Stimulated activated CD8-positive, alpha-beta memory T cell treated with anti-CD3 and anti-CD28 coated beads, Interleukin-12 subunit alpha, Interleukin-12 subunit beta, amount 100 ng/mL, for 1 hour (primary cell): ENCODE measurements at regions not wholly inside any gene's neighbourhood (a gene's known extent, or its start where the extent isn't known, plus 50 kb on each side); places are given as distances from the start of the nearest gene placed in this dataset.
"Not testable (repeated sequence)": the region's sequence is repeated elsewhere in the genome, so short reads cannot be mapped to it uniquely, and the experiment has no call there.

Experiments used
- DNase-seq: peaks from one replicate; pipeline ENCODE4 v3.0.0-alpha.2; 2020; ENCODE audit warnings: low read depth

DNA sequence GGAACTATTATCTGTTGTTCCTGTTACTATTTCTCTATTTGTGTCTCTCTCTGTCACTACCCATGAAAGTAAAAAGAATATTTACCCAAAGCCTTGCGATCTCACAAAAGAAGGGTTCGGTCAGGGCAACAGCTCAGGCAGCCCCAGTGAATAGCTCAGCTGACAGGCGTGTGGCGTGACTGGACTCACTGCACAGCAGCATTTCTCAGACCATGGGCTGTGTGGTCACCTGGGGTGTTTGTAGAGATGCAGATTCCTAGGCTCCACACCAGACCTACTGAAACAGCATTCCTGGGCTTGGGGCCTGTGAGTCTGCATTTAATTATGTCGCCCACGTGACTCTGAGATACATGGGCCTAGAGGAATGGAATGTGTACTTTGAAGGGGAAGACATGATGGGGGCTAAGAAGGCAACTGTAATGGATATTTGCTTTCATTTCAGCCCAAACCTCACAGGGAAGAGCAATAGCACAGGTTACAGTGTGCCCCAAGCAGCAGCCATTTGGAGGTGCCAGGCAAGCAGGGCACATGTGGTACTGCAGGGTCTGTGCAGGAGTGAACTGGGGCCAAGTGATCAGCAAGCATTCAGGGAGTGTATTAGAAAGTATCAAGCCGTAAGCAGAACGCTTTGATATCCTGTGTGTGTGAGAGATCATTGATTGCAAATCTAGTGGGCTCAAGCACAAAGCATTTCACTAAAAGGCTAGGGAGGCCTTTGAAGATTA lies 90.4 kb upstream of the RBMS1 start:
- no peak for DNase-seq

DNA sequence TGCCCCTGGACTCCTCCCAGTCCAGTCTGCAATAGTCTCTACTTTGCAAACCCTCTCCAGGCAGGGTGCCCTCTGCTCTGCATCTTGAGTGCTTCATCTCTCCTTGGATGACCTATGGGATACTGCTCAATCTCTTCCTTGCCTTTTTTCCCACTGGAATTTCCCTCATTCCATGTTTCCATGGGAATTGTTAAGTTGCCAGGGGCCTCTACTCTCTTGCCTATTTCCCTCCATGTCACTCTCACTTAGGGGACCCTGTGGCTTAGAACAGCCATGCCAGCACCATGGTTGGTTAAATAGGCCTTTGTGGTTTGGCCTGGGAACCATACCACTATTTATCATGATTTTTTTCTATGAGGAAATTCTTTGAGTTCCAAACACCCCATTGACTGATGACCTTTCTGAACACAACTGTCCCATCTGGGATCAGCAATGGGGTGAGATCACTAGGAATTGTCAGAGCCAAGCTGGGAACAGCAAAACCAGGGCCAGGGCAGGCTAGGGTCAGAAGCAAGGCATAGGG lies 91.4 kb upstream of the RBMS1 start:
- DNase-seq = no peak

DNA sequence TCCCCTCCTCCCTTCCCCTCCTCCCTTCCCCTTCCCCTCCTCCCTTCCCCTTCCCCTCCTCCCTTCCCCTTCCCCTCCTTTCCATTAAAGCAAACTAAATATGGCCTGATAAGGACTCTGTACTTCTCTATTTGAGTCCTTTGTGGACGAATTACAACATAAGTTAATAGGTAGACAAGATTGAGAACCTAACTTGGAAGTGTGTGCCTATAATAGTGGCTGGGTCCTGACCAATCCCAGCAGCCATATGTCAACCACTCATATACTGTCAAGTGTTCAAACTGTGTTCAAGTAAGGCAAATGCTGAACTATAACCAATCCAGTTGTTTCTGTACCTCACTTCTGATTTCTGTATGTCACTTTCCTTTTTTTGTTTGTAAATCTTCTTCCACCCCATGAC lies 97.1 kb upstream of the RBMS1 start:
- DNase-seq = no peak

DNA sequence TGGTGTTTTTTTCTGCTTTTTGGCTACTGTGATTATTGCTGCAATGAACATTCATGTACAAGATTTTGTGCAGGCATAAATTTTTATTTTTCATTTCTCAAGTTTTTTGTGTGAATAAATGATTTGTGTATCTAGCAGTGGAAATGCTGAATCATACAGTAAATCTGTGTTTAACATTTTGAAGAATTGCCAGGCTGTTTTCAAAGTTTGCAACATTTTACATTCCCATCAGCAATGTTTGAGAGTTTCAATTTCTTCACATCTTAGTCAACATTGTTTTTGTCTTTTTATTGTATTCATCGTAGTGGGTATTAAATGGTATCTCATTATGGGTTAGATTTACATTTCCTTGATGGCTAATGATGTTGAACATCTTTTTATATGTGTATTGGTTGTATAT lies 98.8 kb upstream of the RBMS1 start:
- no peak for DNase-seq

DNA sequence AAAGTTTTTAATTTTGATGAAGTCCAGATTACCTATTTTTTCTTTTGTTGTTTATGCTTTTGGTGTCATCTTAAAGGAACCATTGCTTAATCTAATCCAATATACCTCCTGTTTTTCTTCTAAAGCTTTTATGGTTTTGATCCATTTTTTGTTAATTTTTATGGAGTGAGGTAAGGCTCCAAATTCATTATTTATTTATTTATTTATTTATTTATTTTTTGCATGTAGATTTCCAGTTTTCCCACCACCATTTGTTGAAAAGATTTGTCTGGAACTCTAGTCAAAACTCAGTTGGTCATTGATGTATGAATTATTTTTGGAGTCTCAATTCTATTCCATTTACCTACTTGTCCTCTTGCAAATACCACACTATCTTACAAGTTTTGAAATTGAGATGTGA lies 99.4 kb upstream of the RBMS1 start:
- DNase-seq = no peak

DNA sequence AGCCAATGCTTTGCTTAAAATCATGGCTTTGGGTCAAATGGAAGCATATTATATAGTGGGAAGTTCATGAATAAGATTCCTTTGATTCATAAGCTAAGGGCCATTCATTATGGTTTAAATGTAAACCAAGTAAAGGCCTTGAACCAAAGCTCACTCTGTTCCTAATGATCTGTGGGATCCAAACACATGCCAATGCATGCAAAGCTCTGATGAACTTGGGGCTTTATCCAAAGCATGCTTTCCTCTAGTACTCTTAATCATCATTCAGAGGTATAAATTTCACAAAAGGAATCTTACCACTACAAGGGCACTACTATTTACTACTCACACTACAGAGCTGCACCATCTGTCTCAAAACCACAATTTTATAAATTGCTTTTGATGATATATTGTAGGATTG lies 102.8 kb upstream of the RBMS1 start:
- no peak for DNase-seq

DNA sequence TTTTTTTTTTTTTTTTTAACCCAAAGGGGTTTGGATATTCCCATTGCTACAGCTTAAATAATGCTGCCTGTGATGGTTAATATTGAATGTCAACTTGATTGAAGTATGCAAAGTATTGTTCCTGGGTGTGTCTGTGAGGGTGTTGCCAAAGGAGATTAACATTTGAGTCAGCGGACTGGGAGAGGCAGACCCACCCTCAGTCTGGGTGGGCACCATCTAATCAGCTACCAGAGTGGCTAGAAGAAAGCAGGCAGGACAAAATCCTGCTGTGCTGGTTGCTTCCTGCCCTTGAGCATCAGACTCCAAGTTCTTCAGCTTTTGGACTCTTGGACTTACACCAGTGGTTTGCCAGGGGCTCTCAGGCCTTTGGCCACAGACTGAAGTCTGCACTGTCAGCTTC lies 106.8 kb upstream of the RBMS1 start:
- DNase-seq = not testable (repeated sequence)

DNA sequence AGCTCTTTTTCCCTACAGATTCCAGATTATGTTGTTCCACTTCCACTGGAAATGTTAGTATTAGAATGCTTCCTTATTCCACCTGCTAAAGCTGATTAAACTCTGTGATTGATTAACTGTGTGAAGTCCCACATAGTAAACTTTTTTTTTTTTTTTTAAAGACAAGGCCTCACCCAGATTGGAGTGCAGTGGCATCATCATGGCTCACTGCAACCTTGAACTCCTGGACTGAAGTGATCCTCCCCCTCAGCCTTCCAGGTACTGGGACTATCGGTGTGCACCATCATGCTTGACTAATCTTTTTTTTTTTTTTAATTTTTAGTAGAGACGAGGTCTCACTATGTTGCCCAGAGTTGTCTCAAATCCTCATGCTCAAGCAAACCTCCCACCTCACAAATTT lies 108.5 kb upstream of the RBMS1 start:
- no peak for DNase-seq

DNA sequence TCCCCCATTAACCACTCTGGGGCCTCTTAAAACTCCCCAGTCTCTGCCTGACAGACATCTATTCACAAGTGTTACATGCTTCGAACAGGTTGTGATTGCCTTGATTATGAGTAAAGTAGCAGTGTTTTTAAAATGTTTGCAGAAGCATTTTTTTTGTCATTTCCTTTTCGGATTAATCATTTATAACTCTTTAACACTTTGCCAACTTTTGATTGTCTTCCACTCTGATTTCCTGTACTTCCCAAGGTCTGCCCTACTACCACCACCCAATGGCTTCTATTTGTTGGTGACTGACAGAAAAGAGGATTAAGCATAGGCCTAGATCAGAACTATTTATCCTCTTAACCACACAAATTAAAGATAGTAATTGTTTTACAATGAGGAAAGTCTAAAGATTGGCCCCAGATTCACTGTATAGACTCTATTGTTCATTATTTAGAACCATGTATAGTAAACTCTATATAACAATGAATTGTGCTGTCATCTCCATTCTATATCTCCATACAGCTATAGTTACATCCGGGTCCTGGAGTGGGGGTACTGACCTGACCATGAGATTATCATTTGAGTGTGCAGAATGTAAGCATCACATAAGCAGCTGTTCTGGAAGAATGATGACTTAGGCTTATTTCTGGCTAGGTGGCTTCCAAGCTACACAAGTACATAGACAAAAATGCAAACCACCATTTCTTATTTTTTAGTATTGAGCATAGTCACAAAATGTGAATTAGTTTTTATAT lies 110.3 kb upstream of the RBMS1 start:
- DNase-seq = no peak

DNA sequence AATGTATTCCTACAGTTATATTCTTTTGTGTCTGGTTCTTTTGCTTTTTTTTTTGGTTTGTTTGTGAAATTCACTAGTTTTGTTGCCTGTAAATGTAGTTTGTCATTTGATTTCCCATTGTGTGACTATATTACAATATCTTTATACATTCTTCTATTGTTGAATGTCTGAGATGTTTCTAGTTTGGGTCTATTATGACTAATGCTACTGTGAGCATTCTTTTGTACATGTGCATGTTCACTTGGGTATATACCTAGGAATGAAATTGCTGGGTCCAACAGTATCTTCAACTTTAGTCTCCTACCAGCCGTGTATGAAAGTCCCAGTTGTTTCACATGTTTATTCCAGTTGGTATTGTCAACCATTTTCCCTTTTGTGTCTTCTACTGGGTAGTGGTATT lies 112.7 kb upstream of the RBMS1 start:
- no peak for DNase-seq

DNA sequence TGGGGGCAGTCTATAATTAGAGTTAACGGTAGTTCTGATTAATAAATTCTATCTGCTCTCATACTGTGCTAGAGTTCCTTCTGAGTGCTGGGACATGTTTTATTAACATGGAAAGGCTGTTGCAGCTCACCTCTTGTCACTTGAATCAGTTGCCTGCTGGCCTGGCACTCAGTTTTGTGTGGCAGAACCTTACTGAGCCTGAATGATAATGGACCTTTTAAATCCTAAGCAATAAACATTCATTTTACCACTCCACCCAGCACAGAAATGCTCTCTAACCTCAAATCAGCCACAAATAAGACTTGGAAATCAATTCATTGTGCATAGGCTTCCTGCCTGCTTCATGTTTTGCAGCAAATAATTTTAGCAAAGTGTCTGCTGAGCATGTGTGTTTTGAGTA lies 115.0 kb upstream of the RBMS1 start:
- DNase-seq = no peak

DNA sequence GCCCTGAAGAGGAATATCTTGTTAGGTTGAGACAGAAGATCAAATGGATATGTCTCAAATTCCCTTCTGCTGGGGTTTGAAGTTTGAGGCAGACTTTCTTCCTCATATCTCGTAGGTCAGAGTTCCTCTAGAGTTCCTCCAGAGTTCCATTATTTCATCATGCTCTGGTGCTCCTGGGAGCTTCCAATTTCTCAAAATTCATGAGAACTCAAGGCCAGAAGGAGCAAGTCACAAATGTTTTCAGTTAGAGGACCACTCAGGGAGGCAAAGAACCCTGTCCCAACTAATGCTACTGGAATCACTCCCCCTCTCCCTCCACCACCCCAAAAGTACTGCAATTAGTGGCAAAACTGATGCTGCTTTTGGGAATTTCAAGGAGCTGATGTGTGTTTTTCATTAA lies 115.7 kb upstream of the RBMS1 start:
- DNase-seq = no peak

DNA sequence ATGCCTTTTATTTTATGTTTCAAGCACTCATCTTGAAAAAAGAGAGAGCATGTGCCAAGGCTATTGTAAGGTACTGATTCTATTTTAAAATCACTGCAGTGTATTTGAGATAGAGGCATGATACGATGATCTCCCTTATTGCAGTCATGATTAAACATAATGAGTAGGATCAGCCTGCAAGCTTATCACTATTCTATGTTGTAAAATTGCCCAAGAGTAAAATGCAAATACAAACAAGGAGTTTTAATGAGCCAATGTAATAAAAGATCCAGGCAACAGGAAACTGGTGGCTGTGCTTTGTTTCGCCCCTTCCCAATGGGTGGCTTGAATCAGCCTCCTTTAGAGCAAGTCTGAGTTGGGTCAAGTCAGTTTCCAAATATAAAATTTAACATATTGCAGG lies 116.4 kb upstream of the RBMS1 start:
- no peak for DNase-seq

DNA sequence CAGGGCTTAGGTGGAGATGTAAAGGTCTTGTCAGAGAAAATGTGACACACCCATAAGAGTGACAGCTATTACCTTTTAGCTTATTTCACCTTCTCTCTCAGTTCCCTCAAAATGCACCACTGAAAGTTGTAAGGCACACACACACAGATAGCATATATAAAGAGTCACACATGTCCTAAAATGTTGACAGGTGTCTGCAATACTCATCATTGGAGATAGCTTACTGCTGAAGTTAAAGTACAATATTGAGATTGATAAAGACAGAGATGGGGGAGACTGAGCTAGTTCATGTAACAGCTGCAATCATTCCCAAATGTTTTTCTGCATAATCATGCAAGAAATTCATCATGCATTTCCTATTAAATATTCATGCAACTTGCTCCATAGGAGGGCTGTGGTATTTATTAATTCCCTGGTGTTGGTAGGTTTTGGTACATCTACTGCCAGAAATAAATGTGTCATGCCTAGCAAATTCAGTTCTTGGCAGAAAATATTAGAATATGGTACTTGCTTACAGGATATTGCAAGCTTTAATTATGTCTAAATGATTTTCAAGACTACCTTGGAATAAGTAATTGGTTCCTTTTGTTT lies 118.8 kb upstream of the RBMS1 start:
- no peak for DNase-seq

DNA sequence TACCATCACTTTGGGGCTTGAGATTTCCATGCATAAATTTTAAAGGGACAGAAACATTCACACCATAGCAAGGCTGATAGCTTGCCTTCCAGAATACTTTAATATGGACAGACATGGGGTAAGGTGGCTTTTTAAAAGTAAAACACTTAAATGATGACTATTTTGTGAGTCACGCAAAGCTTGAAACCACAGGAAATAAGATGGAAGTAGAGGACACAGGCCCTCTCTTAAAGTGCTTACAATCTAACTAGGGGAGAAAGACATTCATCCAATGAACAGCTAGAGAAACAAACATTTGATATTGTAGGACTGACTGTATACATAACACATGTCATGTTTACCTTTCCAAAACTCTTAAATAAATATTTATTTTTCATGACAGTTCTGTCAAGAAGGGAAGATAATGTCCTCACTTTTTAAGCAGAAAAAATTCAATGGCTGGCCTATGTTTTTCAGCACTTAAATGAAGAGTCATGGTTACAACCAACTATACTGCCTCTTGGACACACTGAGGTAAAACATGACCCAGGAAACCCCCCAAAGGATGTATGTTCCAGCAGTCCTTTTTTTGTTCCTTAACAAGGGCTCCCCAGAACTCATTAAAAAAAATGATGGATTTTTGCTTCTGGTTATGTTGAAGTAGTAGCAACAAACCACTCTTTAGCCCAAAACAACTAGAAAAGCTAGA lies 120.0 kb upstream of the RBMS1 start:
- DNase-seq = no peak

DNA sequence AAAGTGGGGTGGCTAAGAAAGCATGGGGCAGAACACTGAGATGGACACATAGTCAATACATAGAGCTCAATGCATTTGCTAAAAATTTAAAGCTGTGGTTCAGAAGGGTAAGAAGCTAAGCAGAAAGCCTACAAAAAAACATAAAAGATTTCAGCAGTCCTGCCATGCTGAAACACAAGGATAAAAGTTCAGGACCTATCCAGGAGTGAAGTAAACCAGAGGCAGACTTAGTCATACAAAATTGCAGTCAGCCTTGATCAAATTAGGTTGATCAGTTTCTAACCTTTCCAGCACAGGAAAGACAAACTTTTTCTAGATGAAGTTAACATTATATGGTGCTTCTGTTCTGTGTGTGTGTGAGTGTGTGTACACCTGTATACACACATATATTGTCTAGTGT lies 120.8 kb upstream of the RBMS1 start:
- DNase-seq = no peak

DNA sequence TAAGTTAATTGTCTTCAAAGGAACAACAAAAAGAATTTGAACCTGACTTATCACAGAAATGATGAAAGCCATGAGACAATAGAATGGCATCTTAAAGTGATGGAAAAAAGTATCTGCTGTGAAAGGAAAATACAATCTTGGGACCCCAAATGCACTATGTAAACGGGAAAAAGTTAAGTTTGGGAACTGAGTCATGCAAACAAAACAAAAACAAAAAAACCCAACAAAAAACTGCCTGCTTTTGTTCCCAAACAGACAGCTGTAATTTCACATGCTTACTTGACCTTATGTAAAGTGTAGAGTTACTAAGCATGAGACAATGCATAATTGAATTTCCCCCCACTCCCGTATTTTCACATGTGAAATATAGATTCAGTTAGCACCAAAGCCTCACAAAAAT lies 122.1 kb upstream of the RBMS1 start:
- DNase-seq = no peak

DNA sequence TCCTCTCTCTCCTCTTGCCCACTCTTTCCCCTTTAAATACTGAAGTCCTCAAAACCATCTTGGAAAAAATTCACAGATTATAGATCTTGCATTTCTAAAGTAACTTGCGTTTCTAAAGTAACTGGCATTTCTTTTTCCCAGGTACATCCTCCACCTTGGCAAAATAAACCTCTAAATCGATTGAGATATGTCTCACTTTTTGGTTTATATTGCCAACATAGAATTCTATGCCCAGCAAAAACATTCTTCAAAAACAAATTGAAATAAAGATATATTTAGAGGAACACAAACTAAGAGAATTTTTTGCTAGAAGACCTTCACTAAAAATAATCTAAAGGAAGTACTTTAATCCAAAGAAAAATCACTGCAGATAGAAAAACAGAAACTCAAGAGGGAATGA lies 122.5 kb upstream of the RBMS1 start:
- no peak for DNase-seq

DNA sequence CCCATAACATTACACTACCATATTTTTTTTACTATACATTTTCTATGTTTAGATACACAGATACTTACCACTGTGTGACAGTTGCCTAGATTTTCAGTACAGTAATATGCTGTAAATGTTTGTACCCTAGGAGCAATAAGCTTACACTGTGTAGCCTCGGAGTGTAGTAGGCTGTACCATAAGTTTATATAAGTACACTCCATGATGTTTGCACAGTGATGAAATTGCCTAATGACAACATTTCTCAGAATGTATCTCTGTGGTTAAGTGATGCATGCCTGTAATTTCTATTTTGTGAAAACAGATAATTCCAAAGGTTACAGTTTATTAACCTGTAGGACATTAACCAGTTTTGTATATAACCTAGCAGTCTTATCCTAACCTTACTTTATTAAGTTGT lies 128.1 kb upstream of the RBMS1 start:
- DNase-seq = no peak

DNA sequence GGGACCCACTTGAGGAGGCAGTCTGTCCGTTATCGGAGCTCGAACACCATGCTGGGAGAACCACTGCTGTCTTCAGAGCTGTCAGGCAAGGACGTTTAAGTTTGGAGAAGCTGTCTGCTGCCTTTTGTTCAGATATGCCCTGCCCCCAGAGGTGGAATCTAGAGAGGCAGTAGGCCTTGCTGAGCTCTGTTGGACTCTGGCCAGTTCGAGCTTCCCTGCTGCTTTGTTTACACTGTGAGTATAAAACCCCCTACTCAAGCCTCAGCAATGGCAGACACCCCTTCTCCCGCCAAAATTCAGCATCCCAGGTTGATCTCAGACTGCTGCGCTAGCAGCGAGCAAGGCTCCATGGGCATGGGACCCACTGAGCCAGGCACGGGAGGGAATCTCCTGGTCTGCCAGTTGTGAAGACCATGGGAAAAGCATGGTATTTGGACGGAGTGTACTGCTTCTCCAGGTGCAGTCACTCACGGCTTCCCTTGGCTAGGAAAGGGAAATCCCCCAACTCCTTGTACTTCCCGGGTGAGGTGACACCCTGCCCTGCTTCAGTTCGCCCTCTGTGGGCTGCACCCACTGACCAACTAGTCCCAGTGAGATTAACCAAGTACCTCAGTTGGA lies 134.5 kb upstream of the RBMS1 start:
- not testable (repeated sequence) for DNase-seq

DNA sequence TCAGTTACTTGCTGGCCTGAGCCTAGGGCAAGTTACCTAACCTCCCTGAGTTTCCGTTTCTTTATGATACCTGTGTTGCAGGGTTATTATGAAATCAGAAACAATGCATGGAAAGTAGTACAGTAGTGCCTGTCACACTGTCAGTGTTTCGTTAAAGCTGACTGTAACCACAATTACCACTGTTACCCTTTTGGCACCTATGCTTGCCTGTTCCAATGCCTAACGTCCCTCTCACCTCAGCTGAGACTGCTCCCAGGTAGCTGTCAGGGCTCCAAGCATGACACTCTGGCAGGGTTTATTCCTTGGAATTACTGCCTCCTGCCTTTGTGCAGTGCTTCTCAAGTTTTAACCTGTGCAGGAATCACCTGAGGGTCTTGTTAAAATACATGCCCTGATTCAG lies 135.2 kb upstream of the RBMS1 start:
- DNase-seq = no peak
